PC-9 (cell line): ENCODE measurements at regions not wholly inside any gene's neighbourhood (a gene's known extent, or its start where the extent isn't known, plus 50 kb on each side); places are given as distances from the start of the nearest gene placed in this dataset.

Source experiments
- BruUV-seq: library from RNA; stranded (reverse); fragments of 400-500 nt; replicated peaks from 2 replicates; lab custom pipeline; 2021; lab: Mats Ljungman, UMichigan
- CTCF ChIA-PET: fragments of 300-600 bp; sonication (Branson Sonifier 250); formaldehyde crosslinking; loops from one replicate; lab custom pipeline; 2022; ENCODE audit warnings: antibody characterized with exemption; lab: Charles Lee
- POLR2A ChIA-PET: fragments of 300-600 bp; sonication (Branson Sonifier 250); formaldehyde crosslinking; loops from one replicate; lab custom pipeline; 2022; ENCODE audit warnings: antibody characterized with exemption; ENCODE audit not compliant: unreplicated experiment; lab: Charles Lee
- DNase-seq, 2 experiments: peaks; one replicate each; pipeline versions ENCODE4 v3.0.0 to v3.0.0-alpha.2; 2015 to 2022; ENCODE audit warnings: mixed read lengths in 1 of 2
- H2AFZ ChIP-seq: fragments of 200-600 bp; sonication (generic); 2 replicates; pipeline ENCODE4 v1.8.1; 2017; ENCODE audit warnings: antibody characterized with exemption
- H3F3A ChIP-seq: fragments of 200-600 bp; sonication (generic); 2 replicates; pipeline ENCODE4 v1.8.1; 2017; ENCODE audit warnings: antibody characterized with exemption, mild to moderate bottlenecking, low read depth; ENCODE audit not compliant: insufficient read depth
- H3K27ac ChIP-seq: fragments of 200-600 bp; sonication (generic); 2 replicates; pipeline ENCODE4 v1.6.1; 2016; ENCODE audit warnings: mixed run types
- H3K27me3 ChIP-seq: fragments of 200-600 bp; sonication (generic); 2 replicates; pipeline ENCODE4 v1.6.1; 2016; ENCODE audit warnings: low read depth, mixed run types; ENCODE audit not compliant: insufficient read depth
- H3K36me3 ChIP-seq: fragments of 200-600 bp; sonication (generic); 2 replicates; pipeline ENCODE4 v1.6.1; 2016; ENCODE audit warnings: low read depth, mixed run types
- H3K4me1 ChIP-seq: fragments of 200-600 bp; sonication (generic); replicated peaks from 2 replicates; pipeline ENCODE4 v1.6.1; 2016; ENCODE audit warnings: mixed run types; ENCODE audit not compliant: insufficient read depth
- H3K4me2 ChIP-seq: fragments of 200-600 bp; sonication (generic); 2 replicates; pipeline ENCODE4 v1.6.1; 2017; ENCODE audit warnings: mixed run types
- H3K4me3 ChIP-seq: fragments of 200-600 bp; sonication (generic); 2 replicates; pipeline ENCODE4 v1.6.1; 2016; ENCODE audit warnings: mixed run types
- H3K79me2 ChIP-seq: fragments of 200-600 bp; sonication (generic); 2 replicates; pipeline ENCODE4 v1.6.1; 2017; ENCODE audit warnings: low read depth, mixed run types
- H3K9me2 ChIP-seq: fragments of 200-600 bp; sonication (generic); 2 replicates; pipeline ENCODE4 v1.8.1; 2017; ENCODE audit warnings: mild to moderate bottlenecking; ENCODE audit not compliant: insufficient read depth
- H3K9me3 ChIP-seq: fragments of 200-600 bp; sonication (generic); 2 replicates; pipeline ENCODE4 v1.8.1; 2016; ENCODE audit warnings: low read depth; ENCODE audit not compliant: insufficient read depth
- H4K20me1 ChIP-seq: fragments of 200-600 bp; sonication (generic); 2 replicates; pipeline ENCODE4 v1.8.1; 2017; ENCODE audit not compliant: insufficient read depth
- EZH2 ChIP-seq: fragments of 200-600 bp; sonication (generic); IDR thresholded peaks from 2 replicates; pipeline ENCODE4 v1.8.0; 2017; ENCODE audit warnings: antibody characterized with exemption, low read depth
- intact Hi-C: fragments of 100-400 bp; cut with micrococcal nuclease; formaldehyde crosslinking; loops from one replicate; pipeline ENCODE4 v1.10.0; 2022; ENCODE audit not compliant: unreplicated experiment
- TF ChIP-seq, protein P1 (sequence below): fragments of 200-600 bp; sonication (generic); conservative IDR thresholded peaks from 2 replicates; pipeline ENCODE4 v1.6.1; 2017; ENCODE audit warnings: mixed run types, antibody characterized with exemption, mild to moderate bottlenecking, moderate library complexity

GRCh38 chr10:130261306-130261705 is 125.1 kb downstream of the GLRX3 start:
- Histone ChIP-seq H3K4me2 (no peak overlapping the region), H3F3A (no peaks in the 10 kb centered on the region), H3K9me3 (no peaks in the 10 kb centered on the region), H3K9me2 (no peaks in the 10 kb centered on the region), H2AFZ (no peak overlapping the region), H3K4me3 (no peak overlapping the region), H3K27me3 (no peaks in the 10 kb centered on the region), H3K27ac (no peak overlapping the region), H3K4me1 (no peaks in the 10 kb centered on the region), H3K36me3 (no peaks in the 10 kb centered on the region), H3K79me2 (no peaks in the 10 kb centered on the region), H4K20me1 (no peaks in the 10 kb centered on the region)
- no peak for DNase-seq
- CTCF ChIA-PET = no interaction called here
- no peak for TF ChIP-seq EZH2
- TF ChIP-seq, protein P1, sequence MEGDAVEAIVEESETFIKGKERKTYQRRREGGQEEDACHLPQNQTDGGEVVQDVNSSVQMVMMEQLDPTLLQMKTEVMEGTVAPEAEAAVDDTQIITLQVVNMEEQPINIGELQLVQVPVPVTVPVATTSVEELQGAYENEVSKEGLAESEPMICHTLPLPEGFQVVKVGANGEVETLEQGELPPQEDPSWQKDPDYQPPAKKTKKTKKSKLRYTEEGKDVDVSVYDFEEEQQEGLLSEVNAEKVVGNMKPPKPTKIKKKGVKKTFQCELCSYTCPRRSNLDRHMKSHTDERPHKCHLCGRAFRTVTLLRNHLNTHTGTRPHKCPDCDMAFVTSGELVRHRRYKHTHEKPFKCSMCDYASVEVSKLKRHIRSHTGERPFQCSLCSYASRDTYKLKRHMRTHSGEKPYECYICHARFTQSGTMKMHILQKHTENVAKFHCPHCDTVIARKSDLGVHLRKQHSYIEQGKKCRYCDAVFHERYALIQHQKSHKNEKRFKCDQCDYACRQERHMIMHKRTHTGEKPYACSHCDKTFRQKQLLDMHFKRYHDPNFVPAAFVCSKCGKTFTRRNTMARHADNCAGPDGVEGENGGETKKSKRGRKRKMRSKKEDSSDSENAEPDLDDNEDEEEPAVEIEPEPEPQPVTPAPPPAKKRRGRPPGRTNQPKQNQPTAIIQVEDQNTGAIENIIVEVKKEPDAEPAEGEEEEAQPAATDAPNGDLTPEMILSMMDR = no peak
- POLR2A ChIA-PET = no interaction called here
- BruUV-seq = no TSS peak
- intact Hi-C loops = no loop called here

GRCh38 chr10:130261766-130262165 is 125.6 kb downstream of the GLRX3 start:
- BruUV-seq = no TSS peak
- TF ChIP-seq, protein P1 = no peak
- no peak for TF ChIP-seq EZH2
- H3K79me2 ChIP-seq = no peaks in the 10 kb centered on the region
- no peaks in the 10 kb centered on the region; the same call in 1 of the 2 replicates for H3K27me3 ChIP-seq
- no peaks in the 10 kb centered on the region for H4K20me1 ChIP-seq
- H3K4me3 ChIP-seq = no peak overlapping the region
- no peak for DNase-seq
- no peak overlapping the region for H3K4me2 ChIP-seq
- no peaks in the 10 kb centered on the region for H3K9me2 ChIP-seq
- H2AFZ ChIP-seq = no peak overlapping the region
- H3K36me3 ChIP-seq = no peaks in the 10 kb centered on the region
- ChIA-PET CTCF (no interaction called here), POLR2A (no interaction called here)
- no peak overlapping the region for H3K27ac ChIP-seq
- no peaks in the 10 kb centered on the region for H3K4me1 ChIP-seq
- no peaks in the 10 kb centered on the region for H3K9me3 ChIP-seq
- no peaks in the 10 kb centered on the region for H3F3A ChIP-seq
- intact Hi-C loops = no loop called here

GRCh38 chr10:130263289-130263688 is 127.1 kb downstream of the GLRX3 start:
- Histone ChIP-seq H3K27ac (no peak overlapping the region), H4K20me1 (no peaks in the 10 kb centered on the region), H3K9me2 (no peaks in the 10 kb centered on the region), H3K27me3 (no peaks in the 10 kb centered on the region; the same call in 1 of the 2 replicates), H2AFZ (no peak overlapping the region), H3K4me1 (no peaks in the 10 kb centered on the region), H3K79me2 (no peaks in the 10 kb centered on the region), H3K9me3 (no peaks in the 10 kb centered on the region), H3F3A (no peaks in the 10 kb centered on the region), H3K4me2 (no peak overlapping the region), H3K36me3 (no peaks in the 10 kb centered on the region), H3K4me3 (no peak overlapping the region)
- no peak for DNase-seq
- intact Hi-C loops = no loop called here
- no peak for TF ChIP-seq EZH2
- TF ChIP-seq, protein P1 = no peak
- POLR2A ChIA-PET = no interaction called here
- CTCF ChIA-PET = no interaction called here
- BruUV-seq = no TSS peak
